Peyer's patch (tissue), 4 donors: ENCODE measurements at regions not wholly inside any gene's neighbourhood (a gene's known extent, or its start where the extent isn't known, plus 50 kb on each side); places are given as distances from the start of the nearest gene placed in this dataset.

Source experiments
- POLR2A ChIP-seq, 2 donors: fragments of 450-650 bp; IDR thresholded peaks; one replicate each; pipeline ENCODE4 v1.5.1; 2017; ENCODE audit warnings: antibody characterized with exemption in 2 of 2, mild to moderate bottlenecking in 2 of 2, moderate library complexity in 2 of 2
- TF ChIP-seq, protein P1 (sequence below), 6 experiments: fragments of 450-650 bp in 4 of 6; fragments of 200-600 bp in 2 of 6; sonication (generic) in 1 of 6; IDR thresholded peaks; one replicate each; pipeline ENCODE4 v1.5.1; 2017 to 2019; ENCODE audit warnings: antibody characterized with exemption in 6 of 6, mild to moderate bottlenecking in 3 of 6, moderate library complexity in 1 of 6

GRCh38 chr4:151987606-151988005 lies 226.8 kb upstream of the GATB start:
- TF ChIP-seq, protein P1, sequence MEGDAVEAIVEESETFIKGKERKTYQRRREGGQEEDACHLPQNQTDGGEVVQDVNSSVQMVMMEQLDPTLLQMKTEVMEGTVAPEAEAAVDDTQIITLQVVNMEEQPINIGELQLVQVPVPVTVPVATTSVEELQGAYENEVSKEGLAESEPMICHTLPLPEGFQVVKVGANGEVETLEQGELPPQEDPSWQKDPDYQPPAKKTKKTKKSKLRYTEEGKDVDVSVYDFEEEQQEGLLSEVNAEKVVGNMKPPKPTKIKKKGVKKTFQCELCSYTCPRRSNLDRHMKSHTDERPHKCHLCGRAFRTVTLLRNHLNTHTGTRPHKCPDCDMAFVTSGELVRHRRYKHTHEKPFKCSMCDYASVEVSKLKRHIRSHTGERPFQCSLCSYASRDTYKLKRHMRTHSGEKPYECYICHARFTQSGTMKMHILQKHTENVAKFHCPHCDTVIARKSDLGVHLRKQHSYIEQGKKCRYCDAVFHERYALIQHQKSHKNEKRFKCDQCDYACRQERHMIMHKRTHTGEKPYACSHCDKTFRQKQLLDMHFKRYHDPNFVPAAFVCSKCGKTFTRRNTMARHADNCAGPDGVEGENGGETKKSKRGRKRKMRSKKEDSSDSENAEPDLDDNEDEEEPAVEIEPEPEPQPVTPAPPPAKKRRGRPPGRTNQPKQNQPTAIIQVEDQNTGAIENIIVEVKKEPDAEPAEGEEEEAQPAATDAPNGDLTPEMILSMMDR (IDR thresholded peaks at IDR 0.05): no peak
- no peak for TF ChIP-seq POLR2A (IDR thresholded peaks at IDR 0.05)
